HG02852 (cell line): ENCODE measurements at regions not wholly inside any gene's neighbourhood (a gene's known extent, or its start where the extent isn't known, plus 50 kb on each side); places are given as distances from the start of the nearest gene placed in this dataset.
"Not testable (repeated sequence)": the region's sequence is repeated elsewhere in the genome, so short reads cannot be mapped to it uniquely, and the experiment has no call there.

Experiments
- ATAC-seq: cut with Tn5 transposase; IDR thresholded peaks from one replicate; pipeline ENCODE4 v1.9.1; 2021; ENCODE audit warnings: mild to moderate bottlenecking, moderate library complexity; ENCODE audit not compliant: unreplicated experiment

DNA sequence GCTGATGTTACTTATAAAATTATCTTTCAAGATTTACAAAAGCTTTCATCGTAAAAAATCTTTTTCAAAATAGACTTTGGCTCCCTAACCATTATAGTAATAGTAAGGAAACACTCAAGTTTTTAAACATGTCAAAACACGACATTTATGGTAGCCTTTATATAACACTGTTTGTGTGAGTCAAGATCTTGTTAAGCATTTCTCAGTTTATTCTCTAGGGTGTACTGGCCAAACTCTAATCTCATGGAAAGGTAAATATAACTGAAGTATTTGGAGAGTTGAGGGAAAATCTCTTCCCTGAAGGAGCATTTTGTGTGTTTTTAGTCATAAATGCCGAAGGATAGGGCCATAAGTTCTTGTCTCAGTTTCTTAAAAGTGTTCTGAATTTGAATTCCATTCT lies 790.9 kb upstream of the NCAM2 start:
- ATAC-seq, result no peak

DNA sequence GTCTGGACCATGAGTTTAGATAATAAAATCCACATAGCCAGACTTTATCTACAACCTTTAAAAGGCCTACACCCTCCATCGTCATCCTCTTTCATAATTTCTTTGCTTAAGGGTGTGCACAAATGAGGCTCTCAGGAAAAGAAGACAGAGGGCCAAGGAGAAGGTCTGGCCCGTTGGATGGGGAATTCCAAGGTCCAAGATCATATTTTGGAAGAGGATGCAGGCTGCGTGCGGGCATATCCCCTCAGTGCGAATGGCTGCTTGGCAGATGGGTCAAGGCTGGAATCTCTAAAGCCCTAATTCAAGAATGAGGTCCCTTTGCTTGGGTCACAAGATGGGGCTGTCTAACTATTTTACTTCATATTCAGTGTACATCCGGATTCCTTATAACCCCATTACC lies 782.2 kb upstream of the NCAM2 start:
- ATAC-seq, result no peak

DNA sequence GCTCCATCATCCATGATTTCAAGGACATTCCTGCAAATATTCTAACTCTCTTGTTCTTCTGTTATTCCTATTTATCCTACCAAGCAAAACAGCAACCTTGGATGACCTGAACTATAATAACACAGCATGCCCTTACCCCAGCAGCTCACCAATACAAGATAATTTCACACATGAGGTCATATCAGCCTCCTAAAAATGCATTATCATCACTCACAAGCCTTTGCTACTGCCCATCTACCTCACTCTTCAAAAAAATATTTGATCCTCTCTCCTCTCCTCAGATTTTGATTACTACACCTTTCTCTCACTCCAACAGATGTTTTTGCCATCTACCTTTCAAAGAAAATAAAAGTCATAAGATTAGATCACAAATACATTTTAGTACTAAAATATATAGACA lies 777.6 kb upstream of the NCAM2 start:
- ATAC-seq, result no peak

DNA sequence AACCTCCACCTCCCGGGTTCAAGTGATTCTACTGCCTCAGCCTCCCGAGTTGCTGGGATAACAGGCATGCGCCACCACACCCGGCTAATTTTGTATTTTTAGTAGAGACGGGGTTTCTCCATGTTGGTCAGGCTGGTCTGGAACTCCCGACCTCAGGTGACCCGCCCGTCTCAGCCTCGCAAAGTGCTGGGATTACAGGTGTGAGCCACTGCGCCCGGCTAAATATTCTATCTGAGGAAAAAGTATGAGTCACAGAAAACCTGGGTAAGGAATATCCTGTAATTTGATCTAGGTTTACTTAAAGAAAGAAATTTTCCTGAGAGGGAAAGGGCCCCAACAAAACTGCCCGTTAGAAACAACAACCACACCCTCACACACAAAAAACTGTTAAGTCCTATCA lies 776.2 kb upstream of the NCAM2 start:
- ATAC-seq, result not testable (repeated sequence)

DNA sequence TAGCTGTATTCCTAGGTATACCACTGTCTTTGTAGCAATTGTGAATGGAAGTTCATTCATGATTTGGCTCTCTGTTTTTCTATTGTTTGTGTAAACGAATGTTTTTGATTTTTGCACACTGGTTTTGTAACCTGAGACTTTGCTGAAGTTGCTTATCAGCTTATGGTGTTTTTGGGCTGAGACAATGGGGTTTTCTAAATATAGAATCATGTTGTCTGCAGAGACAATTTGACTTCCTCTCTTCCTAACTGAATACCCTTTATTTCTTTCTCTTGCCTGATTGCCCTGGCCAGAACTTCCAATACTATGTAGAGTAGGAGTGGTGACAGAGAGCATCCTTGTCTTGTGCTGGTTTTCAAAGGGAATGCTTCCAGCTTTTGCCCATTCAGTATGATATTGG lies 761.6 kb upstream of the NCAM2 start:
- ATAC-seq, result not testable (repeated sequence)

DNA sequence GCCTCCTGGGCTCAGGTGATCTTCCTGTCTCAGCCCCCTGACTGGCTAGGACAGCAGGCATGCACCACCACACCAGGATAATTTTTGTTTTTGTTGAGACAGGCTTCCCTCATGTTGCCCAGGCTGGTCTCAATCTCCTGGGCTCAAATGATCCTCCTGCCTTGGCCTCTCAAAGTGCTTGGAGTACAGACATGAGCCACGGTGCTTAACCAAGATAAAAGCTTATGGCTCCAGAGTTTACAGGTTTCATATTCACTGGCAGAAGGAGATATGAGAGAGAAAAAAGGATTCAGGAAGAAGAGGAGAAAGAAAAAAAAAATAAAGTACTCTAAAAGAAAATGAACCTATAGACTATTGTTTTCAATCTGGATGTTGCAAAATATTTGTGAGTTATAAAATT lies 748.8 kb upstream of the NCAM2 start:
- ATAC-seq, result no peak

DNA sequence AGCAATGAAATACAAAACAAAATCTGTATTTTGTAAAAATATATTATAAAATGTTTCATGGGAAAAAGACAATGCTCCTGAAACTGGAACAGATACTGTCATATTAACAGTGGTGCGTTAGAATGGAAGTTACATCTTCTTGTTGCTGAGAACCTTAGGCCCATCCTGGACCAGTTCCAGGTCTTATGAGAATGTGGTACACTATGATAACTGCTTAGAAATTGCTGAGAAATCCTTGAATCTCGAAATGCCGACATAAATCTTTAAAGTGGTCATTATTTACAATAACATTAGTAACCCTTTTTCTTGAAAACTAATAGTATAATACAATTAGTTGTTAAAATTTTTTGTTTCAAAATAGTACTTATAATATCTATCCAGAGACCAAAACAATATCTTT lies 747.9 kb upstream of the NCAM2 start:
- no peak for ATAC-seq

DNA sequence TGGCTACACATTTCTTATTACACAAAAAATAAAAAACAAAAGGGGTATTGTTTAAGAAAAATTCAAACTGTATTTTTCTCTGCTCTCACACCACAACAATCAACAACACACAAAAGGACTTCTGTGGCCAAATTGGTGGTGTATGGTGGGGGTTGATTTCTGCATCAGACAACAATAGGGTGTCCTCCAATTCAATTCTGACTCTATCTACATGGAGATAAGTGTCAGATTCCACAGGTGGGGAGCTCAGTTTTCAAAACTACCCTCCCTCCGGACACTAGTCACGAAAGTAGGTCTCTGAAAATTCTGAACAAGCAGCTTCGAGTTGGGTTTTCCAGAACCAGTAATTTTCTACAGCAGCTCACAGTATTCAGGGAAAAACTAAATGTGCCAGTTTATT lies 744.9 kb upstream of the NCAM2 start:
- ATAC-seq, result no peak

DNA sequence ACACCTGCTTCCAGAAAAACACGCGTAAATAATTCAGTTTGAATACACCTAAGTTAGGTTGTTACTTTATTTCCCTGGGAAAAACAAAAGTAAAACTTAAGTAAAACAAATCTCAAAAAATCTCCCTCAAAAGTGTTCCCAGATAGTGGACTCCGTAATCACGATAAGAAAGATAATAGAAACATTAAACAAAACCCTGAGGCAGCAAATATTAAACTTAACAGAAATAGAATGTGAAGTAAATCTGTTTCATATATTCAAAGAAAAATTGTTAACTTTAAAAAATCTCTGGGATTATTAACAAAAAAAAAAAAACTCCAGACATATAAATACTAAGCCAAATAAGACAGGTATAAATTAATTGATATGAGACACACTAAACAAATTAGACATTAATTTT lies 743.2 kb upstream of the NCAM2 start:
- ATAC-seq, result no peak

DNA sequence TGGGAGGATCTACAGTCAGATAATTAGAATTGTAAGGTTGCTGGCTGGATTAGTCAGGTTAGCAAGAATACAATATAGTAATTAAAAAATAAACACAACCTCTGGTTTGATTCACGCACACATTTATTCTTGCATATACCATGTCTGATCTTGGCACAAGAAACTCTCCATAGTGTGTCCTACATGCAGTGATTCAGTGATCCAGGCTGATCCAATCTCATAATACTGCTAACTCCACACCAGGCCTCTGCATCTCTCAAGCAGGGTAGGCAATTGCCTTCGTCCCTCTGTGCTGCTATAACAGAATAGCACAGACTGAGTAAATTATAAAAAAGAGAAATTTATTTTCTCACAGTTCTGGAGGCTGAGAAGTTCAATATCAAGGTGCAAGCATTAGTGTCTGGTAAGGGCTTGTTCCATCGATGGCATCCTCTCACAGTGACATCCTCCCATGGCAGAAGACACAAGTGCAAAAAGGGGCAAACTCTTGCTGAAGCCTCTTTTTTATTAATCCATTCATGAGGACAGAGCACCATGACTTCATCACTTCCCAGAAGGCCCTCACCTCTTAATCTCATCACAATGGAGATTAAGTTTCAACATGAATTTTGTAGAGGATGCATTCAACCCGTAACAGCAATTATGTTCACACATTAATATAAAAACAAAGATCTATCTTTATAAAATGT lies 741.0 kb upstream of the NCAM2 start:
- ATAC-seq, result no peak

DNA sequence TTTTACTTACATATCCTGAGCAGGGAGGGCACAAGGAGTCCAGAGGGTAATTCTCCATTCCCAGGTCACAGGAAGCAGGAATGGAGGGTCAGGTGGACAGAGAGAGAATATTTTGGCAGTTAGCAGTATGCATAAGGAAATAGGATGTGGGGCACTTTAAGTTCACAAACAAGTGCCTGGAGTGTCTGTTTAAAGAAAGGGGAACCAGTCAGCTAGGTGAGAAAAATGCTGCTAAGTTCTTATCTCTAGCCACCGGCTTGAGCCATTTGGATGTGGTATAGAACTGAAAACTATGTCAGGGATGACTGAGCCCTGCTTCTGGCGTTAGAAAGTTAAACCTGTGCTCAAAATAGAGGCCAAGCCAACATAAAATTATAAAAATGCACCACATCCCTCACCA lies 739.7 kb upstream of the NCAM2 start:
- ATAC-seq, result no peak

DNA sequence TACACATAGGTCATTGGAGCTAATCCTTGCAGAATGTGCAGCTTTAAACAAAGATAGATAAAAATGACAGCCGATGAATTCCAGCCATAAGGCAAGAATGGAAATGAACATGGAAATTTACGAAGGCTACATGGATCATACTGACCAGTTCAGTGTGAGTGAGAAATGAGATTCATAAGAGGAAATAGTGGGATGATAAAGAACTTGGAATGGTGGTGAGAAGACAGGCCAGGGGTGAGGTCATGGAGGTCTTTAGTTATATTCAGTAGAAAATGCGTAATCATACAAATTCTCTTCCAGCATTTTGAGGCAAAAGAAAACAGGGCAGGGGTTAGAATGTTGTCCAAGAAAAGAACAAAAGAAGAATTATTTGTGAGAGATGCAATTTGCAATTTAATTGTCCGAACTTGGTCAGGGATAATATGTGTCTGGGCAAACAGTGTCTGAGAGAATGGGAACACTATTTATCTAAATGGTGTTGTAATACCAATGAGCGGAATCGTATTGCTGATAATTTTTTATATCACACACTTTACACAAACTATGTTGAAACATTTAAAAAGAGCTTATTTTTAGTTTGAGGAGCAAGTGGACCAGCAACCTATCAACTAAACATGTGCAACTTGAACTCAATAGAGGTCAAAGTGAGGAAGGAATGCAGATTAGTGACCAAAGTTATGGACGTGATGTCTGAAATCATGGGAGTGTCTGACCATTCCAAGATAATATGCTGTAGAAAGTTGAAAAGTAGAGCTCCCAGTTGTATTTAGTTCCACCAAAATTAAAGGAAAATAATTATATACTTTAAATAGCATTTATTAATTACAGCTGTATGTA lies 739.0 kb upstream of the NCAM2 start:
- no peak for ATAC-seq

DNA sequence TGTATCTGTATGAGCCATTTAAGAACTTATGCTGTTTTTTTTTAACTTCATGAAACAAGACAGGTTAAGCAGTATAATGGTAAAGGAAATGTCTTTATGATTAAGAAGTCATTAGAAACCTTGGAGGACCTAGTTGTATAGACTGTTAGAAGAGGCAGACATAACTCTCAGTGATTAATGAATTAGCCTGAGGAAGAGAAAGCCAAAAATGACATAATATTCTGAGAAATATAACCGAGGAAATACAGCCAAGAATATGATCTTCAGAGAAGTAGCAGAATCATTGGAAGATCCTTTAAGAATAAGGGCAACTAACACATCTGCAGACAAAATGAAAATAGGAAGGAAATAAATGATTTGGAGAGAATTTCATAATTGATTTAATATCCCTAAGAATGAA lies 738.1 kb upstream of the NCAM2 start:
- ATAC-seq, result no peak

DNA sequence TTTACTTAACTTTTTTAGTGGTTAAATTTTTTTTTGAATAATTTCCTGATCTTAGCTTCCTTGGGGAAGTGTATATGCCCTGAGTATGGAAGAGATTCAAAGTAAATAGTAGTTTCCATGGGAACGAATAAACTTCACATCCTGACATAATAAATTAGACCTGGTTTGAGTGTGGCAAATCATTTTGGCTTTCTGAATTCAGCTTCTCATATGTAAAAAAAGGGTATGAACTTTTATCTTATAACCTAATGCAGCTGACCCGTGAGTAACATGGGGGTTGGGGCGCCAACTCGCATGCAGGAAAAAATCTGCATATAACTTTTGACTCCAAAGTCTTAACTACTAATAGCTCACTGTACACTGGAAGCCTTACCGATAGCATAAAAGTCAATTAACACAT lies 736.8 kb upstream of the NCAM2 start:
- ATAC-seq, result no peak

DNA sequence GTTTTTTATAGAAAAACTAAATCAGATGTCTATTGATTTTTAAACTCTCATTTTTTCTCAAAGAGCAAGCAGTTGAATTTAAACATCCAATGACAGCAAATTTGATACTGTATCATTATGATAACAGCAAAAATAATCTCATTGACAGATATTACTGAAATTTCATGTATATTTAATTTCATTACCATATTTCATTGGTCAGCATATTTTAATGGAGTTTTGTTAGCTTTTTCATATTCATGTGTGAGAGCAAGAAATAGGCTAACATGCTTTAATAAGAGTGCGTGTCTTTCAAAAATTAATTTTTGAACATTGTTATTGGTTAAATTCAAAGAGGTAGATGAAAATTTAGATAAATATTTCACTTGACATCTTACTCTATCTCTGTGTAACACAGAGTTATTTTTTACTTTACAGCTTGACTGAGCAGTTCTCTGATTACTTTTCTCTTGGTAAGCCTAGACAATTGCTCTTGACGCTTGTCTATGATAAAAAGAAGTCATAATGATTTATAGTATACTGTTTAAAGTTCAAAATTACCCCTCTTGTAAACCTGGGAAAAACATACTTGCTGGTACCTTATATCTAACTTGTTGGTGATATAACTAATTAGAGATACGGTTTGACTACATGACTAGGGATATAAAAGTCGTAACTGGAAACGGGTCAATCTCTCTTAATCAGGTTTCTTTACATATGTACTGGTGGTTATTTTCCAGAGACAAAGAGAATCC lies 732.3 kb upstream of the NCAM2 start:
- ATAC-seq, result no peak

DNA sequence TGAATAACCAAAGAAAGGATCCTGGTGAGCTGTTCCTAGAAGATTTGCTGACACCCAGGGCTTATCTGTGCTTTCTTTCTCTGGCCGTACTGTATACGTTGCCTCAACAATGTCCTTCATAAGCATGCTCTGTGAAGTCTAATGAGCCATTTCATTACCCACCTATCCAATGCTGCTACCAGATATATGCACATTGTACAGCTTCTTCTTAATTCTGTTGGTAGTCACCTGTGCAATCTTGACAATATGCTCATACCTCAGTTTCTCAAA lies 731.8 kb upstream of the NCAM2 start:
- ATAC-seq, result no peak

DNA sequence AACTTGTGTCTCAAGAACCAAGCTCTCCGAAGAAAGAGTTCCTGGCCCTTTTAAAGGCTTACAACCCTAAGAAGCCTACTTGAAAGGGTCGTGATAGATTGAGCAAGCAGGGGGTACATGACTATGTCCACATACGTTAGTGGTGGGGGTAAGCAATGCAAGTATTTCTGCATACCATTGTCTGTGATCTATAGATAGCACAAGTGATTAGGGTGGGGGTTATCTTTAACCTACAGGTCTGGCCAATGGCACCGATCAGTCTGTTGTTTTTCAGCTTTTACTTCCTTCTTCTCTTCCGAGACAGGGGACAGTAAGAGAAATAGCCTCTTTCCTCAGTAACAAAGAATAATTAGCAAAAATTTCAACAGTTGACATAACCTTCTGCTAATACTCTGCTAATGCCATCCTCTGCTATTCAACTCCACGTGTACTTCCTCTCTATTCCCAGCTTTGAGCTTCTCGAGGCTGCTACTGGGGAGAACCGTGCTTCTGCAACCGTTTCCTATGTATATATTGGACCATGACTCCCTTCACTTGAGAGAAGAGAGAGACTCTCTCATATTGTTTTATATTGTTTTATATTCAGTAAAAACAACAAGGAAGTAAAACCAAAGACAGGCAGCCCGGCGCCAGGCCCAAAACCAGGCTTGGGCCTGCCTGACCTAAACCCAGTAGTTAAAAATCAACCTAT lies 727.7 kb upstream of the NCAM2 start:
- no peak for ATAC-seq

DNA sequence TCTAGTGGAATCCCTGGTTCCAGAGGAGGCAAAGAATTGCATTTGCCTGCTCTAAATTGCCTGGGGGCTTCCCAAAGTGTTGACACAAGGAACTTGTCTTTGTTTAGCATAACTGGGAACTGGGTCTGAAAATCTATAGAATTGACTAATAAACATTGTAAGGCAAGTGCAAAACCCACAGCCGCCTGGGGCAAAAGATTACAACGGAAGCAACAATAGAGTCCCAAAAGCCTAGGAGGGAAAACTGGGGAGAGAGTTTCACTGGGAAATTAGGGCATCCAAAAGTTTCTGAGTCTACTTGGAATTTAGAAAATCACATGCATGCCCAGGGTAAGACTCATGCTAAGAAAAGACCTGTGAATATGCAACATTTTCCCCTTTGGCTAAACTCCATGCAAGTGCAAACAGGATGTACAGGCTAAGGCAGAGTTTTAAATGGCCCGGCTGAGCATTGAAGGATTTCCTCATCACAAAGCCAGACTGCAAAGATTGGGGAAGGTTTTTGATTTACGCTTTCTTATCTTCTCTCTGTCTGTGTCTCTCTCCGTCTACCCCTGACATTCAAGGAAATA lies 725.3 kb upstream of the NCAM2 start:
- ATAC-seq, result no peak

DNA sequence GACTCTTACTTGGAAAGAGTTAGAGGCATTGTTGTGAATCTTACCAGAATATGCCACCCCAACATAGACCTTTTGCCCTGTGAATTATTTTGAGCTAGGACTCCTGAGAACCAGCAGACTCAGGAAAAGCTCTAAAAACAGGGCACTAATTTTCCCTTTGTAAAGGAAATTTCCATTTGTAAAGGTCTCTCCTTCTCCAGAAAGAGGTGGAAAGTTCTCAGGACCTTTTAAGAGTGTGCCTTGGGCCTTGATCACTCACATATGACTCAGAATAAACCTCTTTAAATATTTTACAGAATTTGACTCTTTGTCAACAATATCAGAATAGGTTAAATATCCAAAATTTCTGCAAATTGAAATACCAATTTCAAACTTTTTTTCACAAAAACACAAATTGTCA lies 721.8 kb upstream of the NCAM2 start:
- ATAC-seq, result no peak

DNA sequence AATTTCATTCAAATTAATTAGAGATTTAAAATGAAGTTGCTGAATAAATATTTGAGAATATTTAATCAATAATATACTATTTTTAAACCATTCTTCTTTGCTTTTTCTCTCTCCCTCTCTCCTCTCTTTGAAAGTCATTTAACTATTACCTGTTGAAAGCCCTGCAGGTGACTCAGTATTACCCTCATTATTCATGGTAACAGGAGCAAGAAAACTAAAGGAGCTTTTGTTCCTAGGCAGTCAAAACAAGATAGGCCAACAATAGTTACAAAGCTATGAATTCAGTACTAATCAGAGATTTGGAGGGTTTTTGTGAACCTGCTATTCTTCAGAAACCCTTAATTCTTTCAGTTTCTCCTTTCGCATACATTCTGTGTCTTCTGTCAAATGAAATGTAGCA lies 721.3 kb upstream of the NCAM2 start:
- no peak for ATAC-seq

DNA sequence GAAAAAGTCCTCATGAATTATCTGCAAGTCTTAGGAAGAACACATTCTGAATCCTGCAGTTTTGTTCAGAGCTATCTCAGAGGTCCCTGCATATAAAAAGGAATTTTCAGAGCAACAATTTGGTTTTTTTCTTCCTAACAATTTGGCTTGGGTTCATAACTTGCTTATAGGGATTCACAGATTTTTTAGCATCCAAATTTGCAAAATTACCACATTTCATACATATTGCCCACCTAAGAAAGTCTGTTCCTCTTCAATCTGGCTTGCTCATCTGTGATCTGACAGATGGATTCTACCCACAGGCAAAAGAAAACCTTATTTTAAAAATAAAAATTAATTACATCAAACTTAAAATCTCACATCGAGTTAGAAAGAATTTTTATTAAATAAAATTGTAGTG lies 714.4 kb upstream of the NCAM2 start:
- ATAC-seq, result no peak
